ENCODE measurements at regions not wholly inside any gene's neighbourhood (a gene's known extent, or its start where the extent isn't known, plus 50 kb on each side); places are given as distances from the start of the nearest gene placed in this dataset.

DNA sequence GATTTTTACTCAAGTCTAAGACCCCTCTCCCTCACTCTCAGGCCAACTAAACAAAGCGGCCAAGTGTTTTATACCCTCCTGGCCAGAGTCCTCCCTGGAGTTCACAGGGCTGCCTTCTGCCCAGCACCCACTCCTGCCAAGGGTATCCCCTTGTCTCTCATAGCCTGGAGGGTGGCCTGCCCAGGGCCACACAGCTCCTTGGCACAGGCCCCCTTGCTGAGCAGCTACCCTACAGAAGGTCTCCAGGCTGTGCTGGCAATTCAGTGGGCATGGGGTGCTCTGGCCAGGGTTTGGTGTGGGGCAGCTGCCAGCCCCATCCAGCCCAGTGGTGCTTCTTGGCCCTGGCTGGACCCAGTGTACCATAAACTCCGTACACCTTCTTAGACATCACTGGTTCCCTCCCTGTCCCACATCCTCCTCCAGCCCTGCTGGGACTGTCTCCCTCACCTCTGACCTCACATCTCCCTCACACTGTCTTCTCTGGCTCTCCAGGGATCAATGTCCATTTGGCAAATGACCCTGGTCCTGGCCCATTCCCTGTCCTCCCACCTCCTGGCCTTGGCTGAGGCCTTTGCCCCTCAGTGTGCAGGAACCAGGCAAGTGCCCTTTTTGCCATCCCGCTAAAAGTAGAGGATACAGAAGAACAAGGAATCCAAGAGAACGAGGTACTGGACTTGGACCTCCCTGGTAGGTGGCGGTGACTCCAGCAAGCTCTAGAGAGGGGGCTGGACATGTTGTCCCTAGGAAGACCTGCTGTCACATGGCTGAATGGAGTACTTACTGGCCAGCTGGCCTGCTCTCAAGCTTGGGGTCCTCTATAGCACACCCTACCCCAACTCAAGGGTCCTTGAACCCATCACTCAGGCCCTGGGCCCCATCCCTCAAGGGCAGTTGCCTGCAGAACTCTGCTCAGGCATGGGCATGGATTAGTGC is 50.0 kb upstream of the TRPM1 start:
- ATAC-seq (peak; percentile 91 to 94 (median 92)), DNase-seq (peak; percentile 50 to 88 (median 87))
- H3K9me3 ChIP-seq = no peaks in the 10 kb centered on the region
- TF ChIP-seq, protein P1, sequence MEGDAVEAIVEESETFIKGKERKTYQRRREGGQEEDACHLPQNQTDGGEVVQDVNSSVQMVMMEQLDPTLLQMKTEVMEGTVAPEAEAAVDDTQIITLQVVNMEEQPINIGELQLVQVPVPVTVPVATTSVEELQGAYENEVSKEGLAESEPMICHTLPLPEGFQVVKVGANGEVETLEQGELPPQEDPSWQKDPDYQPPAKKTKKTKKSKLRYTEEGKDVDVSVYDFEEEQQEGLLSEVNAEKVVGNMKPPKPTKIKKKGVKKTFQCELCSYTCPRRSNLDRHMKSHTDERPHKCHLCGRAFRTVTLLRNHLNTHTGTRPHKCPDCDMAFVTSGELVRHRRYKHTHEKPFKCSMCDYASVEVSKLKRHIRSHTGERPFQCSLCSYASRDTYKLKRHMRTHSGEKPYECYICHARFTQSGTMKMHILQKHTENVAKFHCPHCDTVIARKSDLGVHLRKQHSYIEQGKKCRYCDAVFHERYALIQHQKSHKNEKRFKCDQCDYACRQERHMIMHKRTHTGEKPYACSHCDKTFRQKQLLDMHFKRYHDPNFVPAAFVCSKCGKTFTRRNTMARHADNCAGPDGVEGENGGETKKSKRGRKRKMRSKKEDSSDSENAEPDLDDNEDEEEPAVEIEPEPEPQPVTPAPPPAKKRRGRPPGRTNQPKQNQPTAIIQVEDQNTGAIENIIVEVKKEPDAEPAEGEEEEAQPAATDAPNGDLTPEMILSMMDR (IDR thresholded peaks at IDR 0.05) = no peak
- no peak for TF ChIP-seq POLR2A (IDR thresholded peaks at IDR 0.05)
- no peak overlapping the region for H3K4me3 ChIP-seq
- no peaks in the 10 kb centered on the region for H3K27me3 ChIP-seq
- H3K36me3 ChIP-seq = no peaks in the 10 kb centered on the region
- peak overlapping the region in 2 of 3 donors; percentile 70 to 79 for H3K27ac ChIP-seq
- intact Hi-C loops (cut with DNase I) = no loop called here
- WGBS (ENCODE audit: insufficient coverage, low coverage, low lambda C conversion rate, missing lambda C conversion rate) = 35% methylated on average over 4 of the region's 5 CpGs
- peaks cover 0 to 23% (median 9%) of the 10 kb centered on the region in 4 donors for H3K4me1 ChIP-seq

GRCh38 chr15:31153531-31153930 is 52.0 kb upstream of the TRPM1 start:
- TF ChIP-seq, protein P1 (IDR thresholded peaks at IDR 0.05) = no peak
- no peak for TF ChIP-seq POLR2A (IDR thresholded peaks at IDR 0.05)
- ATAC-seq = no peak
- H3K27ac ChIP-seq = no peak overlapping the region
- 80% methylated on average over 3 of the region's 7 CpGs for whole genome bisulfite sequencing (ENCODE audit: insufficient coverage, low coverage, low lambda C conversion rate, missing lambda C conversion rate)
- H3K27me3 ChIP-seq = no peaks in the 10 kb centered on the region
- intact Hi-C loops (cut with DNase I) = no loop called here
- no peaks in the 10 kb centered on the region for H3K36me3 ChIP-seq
- no peak for DNase-seq
- H3K4me1 ChIP-seq = peaks cover 0 to 39% (median 17%) of the 10 kb centered on the region in 4 donors
- H3K4me3 ChIP-seq = no peak overlapping the region
- no peaks in the 10 kb centered on the region for H3K9me3 ChIP-seq

GRCh38 chr15:31155151-31155550 is 53.6 kb upstream of the TRPM1 start:
- DNase-seq (peak in 1 of 3 donors; percentile 33), ATAC-seq (no peak)
- intact Hi-C loops (cut with DNase I) = no loop called here
- Histone ChIP-seq H3K4me3 (no peak overlapping the region), H3K36me3 (no peaks in the 10 kb centered on the region), H3K9me3 (no peaks in the 10 kb centered on the region), H3K27me3 (no peaks in the 10 kb centered on the region), H3K4me1 (peaks cover 0 to 53% (median 24%) of the 10 kb centered on the region in 4 donors), H3K27ac (peak overlapping the region in 1 of 3 donors; percentile 30)
- WGBS (ENCODE audit: insufficient coverage, low coverage, low lambda C conversion rate, missing lambda C conversion rate) = 79% methylated on average over 7 of the region's 7 CpGs
- no peak for TF ChIP-seq POLR2A (IDR thresholded peaks at IDR 0.05)
- TF ChIP-seq, protein P1 (IDR thresholded peaks at IDR 0.05) = no peak

GRCh38 chr15:31156226-31156625 is 54.7 kb upstream of the TRPM1 start:
- Histone ChIP-seq H3K27me3 (no peaks in the 10 kb centered on the region), H3K9me3 (no peaks in the 10 kb centered on the region), H3K27ac (peak overlapping the region; percentile 71 to 100 (median 99)), H3K4me1 (peaks cover 0 to 54% (median 27%) of the 10 kb centered on the region in 4 donors), H3K36me3 (no peaks in the 10 kb centered on the region), H3K4me3 (no peak overlapping the region)
- DNase-seq = no peak
- WGBS (ENCODE audit: insufficient coverage, low coverage, low lambda C conversion rate, missing lambda C conversion rate) = 100% methylated on average over 1 of the region's 1 CpG
- TF ChIP-seq, protein P1 (IDR thresholded peaks at IDR 0.05) = no peak
- TF ChIP-seq POLR2A (IDR thresholded peaks at IDR 0.05) = no peak
- ATAC-seq = no peak
- intact Hi-C loops (cut with DNase I) = no loop called here

Data from right lobe of liver (tissue), 6 donors.